ENCODE measurements at regions not wholly inside any gene's neighbourhood (a gene's known extent, or its start where the extent isn't known, plus 50 kb on each side); places are given as distances from the start of the nearest gene placed in this dataset.

- TF ChIP-seq, protein P1, sequence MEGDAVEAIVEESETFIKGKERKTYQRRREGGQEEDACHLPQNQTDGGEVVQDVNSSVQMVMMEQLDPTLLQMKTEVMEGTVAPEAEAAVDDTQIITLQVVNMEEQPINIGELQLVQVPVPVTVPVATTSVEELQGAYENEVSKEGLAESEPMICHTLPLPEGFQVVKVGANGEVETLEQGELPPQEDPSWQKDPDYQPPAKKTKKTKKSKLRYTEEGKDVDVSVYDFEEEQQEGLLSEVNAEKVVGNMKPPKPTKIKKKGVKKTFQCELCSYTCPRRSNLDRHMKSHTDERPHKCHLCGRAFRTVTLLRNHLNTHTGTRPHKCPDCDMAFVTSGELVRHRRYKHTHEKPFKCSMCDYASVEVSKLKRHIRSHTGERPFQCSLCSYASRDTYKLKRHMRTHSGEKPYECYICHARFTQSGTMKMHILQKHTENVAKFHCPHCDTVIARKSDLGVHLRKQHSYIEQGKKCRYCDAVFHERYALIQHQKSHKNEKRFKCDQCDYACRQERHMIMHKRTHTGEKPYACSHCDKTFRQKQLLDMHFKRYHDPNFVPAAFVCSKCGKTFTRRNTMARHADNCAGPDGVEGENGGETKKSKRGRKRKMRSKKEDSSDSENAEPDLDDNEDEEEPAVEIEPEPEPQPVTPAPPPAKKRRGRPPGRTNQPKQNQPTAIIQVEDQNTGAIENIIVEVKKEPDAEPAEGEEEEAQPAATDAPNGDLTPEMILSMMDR (IDR thresholded peaks at IDR 0.05; ENCODE audit: insufficient read depth, low read depth, low read length), result no peak
- no peak for TF ChIP-seq EZH2 (IDR thresholded peaks at IDR 0.05; ENCODE audit: insufficient read depth, low read length)
Observed at GRCh38 chr11:121716060-121716459, 263.3 kb upstream of the SORL1-AS1 start.

Measured in astrocyte (in vitro differentiated cells and primary cell).